NCI-H460 (cell line): ENCODE measurements at regions not wholly inside any gene's neighbourhood (a gene's known extent, or its start where the extent isn't known, plus 50 kb on each side); places are given as distances from the start of the nearest gene placed in this dataset.

ENCODE experiments used
- DNase-seq: peaks from one replicate; pipeline ENCODE4 v3.0.0-alpha.2; 2016; ENCODE audit warnings: low read depth; ENCODE audit errors: extremely low read depth

DNA sequence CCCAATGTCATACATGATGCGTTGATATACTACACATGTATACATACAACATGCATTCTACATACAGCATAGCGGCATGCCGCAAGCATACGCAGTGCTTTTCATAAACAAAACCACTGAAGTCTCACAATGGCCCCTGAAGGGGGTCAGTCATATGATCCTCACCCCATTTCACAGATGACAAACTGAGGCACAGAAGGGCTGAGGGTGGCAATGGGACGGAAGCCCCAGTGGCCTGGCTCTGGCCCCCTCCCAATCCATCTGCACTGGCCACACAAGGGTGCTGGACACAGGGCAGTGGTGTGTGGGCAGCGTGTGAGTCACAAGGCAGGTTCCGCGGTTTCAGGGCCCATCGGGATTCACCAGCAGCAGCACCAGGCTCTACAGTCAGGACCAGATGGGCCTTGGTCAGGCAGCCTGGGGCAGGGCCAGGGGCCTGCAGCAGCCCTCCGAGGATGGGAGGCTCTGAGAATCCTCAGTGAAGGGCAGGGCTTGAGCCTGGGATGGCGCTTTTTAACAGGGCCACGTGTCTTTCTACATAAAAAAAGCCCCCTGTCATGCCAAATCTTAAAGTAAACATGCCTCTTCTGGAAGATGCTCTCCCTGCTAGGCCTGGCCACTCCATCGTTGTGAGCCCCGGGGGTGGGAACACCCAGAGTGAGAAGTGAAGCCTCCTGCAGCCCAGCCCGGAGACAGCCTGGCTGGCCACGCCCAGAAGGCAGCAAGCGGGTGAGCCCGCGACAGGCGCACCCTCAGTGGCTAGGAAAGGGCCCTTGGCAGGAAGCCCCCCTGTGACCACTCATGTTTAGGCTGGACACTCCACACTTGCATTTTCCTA lies 206.5 kb downstream of the CTTN start:
- DNase-seq = no peak

DNA sequence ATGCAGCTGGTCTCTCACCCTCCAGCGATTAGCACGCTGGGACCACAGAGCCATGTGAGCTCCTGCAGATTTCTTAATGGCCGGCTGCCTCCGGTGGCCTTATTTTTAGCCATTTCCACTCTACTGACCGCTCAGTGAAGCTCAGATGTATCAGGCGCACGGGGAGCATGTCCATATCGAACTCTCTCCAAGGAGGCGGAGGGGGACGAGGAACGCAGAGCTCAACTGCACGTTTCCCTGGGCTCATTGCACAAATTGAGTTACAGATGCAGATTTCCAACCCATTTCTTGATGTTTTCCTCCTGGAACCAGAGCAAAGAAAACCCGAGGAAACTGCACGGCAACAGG lies 207.1 kb downstream of the CTTN start:
- DNase-seq = no peak

DNA sequence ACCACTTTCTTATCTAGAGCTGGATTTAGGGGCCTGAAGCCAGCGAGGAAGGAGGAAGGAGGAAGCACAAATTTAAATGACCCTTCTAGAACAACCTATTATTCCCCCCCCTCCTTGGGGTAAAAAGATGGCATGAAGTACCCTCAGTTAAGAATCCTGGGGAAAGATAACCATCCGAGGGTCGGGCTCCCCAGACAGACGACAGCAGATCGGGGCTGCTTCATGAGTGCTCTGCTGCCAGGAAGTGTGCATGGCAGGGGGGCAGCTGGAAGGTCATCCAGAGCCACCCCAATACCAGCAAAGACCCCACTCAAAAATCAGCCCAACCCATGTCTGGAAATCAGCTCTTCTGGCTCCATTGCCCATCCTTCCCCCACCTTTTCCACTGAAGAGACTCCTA lies 207.5 kb downstream of the CTTN start:
- no peak for DNase-seq

DNA sequence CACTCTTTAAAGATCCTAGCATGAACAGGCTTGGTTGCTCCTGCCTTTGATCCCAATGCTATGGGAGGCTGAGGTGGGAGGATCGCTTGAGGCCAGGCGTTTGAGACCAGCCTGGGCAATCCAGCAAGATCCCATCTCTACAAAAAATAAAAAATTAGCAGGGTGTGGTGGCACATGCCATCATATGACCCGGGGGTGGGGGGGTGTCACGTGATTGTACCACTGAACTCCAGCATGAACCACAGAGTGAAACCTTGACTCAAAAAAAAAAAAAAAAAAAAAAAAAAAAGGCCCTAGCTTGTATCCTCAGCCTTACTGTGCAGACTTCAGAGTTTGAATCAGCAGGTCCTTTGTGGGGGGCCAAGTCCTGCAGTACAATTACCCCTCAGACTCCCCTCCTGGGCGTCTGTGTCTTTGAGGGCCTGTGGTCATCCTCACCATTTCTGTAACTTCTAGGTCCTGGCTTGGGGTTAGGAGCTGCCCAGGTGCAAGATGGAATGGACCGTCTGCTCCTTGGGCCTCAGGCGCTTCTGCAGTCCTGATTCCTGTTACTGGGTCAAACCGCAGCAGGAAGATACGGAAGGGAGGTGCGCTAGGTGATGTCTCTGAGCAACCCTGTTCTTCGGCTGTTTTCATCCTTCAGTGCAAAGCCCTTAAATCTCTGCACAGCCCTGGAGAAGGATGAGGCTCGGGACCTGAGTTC lies 208.1 kb downstream of the CTTN start:
- DNase-seq = no peak

DNA sequence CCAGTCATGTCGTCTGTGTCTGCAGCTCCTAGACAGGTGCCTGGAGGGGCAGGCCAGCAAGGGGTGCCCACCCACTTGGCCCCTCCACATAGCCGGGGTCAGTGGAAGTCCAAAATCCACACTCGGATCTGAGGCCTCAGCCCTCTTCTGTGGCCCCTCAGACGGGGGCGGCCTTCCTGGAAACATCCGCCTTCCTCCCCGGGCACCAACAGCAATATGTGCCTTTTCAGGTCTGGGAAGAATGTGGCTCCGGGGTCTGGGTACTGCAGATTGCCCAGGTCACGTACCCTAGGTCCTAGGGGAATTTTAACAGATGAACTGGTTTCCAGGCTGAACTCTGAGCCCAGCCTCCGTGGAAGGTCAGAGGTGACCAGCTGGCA lies 208.6 kb downstream of the CTTN start:
- no peak for DNase-seq

DNA sequence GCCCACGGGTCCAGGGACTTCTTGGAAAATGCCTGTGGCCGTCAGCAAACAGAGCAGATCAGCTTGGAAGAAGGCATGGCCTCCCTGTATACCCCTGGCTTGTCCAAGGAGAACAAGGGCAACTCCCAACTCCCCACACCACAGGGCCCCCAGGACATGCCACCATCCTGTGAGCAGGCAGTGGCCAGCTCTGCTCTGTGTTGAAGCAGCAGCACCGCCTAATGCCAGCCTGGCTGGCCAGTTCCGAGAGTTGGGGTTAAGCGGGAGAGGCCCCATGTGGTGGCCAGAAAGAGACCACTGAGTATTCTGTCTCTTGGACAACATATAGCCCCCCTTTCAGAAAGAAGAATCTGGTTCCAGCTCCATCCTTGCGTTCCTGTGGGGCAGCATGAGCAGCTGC lies 209.2 kb downstream of the CTTN start:
- DNase-seq = no peak

DNA sequence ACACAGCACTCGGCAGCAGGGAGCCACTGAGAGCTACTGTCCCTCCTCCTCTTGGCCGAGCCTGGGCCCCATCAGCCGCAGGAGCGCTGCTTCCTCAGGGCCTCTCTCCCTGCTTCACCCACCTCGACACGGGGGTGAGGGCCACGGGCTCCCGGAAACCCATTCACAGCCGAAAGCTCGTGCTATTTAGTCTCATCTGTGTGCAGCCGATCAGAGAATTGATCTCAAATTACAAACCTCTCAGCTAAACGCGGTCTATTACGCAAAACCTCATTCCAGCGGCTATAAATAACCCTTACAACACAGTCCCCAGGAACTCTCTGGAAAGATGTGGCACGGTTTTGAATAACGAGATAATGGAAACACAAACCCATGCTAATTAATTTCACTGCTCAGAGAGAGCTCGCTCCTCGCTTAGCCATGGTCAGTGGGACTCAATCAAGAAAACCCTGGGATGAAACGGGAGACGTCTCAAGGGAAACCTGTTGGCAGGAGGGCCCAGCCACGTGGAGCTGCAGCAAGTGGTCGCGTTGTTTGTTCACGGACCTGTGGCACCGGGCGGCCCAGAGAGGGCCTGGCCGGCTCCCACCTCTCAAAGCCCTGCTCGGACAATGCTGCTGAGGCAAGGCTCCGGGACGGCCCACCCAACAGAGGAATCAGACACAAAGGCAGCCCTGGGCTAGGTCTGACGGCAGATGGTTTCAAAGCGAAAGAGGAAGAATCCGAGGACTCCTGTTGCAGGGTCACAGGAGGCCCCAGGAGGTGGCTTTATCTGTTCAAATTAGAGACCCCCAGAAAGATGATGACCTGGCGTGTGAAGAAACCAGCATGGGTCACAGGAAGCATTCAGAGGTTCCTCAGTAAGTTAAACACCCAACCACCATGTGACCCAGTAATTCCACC lies 210.5 kb downstream of the CTTN start:
- no peak for DNase-seq

DNA sequence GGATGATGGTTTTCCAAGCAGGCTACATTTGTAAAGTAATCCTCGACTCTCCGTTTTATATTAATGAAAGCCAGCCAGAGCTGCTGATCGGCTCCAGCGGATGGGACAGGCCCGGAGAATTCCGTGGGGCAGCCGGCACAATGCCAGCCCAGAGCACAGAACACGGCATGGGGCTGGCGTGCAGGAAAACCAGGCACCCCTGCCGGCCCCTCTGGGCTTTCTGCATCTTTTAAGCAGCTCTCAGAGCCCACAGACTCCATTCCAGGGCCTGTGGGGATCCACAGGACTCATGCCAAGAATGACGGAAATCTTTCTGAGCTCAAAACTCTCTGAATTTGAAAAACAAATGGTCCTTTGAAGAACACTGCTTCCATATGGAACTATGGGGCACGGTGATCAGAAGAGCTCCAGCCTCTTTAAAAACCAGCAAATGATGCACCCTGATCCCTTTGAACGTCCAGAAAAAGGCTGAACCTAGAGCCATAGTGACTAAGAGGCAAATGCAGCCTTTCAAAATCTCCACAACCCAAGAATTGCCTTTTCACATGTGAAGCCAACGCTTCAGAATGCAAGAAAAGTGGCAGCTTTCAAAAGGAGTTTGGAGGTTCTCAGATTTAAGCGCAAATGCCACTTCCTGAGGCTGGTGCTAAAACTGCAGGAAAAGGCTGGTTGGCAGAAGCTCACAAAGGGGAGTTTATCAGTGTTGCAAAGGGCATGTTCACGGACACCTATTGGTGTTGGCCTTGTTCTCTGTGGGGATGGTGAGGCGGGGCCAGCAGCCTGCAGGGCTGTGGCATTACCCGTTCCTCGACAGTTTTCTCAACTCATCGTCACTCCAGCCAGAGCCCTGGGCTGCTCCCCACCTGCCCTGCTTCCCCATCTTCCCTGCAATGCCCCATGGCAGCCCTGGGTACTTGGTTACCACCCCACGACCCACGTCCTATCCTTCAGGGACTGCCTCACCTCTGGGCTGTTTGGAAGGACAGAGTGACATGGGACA lies 212.5 kb downstream of the CTTN start:
- DNase-seq = no peak

DNA sequence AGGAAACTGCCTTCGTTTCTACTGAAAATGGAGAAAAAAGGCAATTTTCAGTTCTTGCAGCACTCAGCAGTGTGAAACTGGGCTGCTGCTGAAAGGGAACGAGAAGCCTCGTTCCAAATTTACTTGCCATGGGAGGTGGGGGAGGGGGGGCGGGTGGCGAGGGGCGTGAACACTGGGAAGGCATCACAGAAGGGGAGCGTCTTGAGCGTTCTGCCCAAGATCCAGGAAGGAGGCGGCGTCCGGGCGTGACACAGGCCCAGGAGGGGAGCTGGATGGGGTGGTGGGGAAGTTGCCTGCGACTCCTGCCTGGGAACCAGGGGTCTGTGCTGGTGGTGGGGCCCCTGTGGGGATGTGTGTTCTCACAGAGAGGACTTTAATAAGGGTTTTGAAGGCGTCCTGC lies 213.5 kb downstream of the CTTN start:
- no peak for DNase-seq

DNA sequence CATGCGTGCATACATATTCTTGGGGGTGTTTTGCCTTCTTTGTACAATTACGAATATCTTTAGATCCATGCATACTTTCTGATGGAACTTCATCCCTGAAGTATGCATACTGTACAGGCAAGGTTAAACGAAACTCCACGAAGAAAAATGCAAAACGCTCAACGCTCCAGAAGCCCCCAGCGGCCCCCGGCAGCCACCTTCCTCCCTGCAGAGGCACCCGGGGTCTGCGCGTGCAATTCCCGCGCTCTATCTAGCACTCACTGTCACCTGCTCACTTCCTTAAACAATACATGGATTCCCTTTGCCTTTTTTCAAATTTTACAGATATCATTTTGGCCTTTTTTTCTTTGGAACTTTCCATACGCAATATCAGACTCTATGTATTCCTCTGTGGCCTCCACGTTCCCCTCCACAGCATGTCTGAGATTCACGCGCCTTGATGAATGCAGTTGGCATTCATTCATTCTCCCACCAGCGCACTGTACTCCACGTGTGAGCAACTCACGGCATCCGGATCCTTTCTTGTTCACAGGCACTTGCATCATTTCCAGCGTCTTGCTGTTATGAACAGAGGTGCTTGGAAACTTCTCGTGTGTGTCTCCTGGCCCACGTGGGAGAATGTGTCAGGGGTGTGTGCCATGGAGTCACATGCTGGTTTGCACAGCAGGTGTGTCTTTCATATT lies 214.3 kb downstream of the CTTN start:
- no peak for DNase-seq

DNA sequence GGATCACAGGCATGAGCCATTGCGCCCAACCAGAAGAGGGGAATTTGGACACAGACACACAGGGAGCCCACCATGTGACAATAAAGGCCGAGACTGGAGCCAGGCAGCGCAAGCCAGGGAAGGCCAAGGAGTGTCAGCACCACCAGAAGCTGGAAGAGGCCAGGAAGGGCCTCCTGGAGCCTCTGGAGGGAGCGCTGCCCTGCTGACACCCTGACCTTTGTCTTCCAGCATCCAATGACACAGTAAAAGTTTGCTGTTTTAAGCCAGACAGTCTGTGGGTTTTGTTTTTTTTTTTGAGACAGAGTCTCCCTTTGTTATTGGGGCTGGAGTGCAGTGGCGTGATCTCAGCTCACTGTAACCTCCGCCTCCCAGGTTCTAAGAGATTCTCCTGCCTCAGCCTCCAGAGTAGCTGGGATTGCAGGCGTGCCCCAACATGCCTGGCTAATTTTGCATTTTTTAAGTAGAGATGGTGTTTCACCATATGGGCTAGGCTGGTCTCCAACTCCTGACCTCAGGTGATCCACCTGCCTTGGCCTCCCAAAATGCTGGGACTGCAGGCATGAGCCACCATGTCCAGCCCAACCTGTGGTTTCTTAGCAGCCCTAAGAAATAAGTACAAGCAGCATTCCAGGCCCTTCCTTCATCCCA lies 215.8 kb downstream of the CTTN start:
- DNase-seq = no peak

DNA sequence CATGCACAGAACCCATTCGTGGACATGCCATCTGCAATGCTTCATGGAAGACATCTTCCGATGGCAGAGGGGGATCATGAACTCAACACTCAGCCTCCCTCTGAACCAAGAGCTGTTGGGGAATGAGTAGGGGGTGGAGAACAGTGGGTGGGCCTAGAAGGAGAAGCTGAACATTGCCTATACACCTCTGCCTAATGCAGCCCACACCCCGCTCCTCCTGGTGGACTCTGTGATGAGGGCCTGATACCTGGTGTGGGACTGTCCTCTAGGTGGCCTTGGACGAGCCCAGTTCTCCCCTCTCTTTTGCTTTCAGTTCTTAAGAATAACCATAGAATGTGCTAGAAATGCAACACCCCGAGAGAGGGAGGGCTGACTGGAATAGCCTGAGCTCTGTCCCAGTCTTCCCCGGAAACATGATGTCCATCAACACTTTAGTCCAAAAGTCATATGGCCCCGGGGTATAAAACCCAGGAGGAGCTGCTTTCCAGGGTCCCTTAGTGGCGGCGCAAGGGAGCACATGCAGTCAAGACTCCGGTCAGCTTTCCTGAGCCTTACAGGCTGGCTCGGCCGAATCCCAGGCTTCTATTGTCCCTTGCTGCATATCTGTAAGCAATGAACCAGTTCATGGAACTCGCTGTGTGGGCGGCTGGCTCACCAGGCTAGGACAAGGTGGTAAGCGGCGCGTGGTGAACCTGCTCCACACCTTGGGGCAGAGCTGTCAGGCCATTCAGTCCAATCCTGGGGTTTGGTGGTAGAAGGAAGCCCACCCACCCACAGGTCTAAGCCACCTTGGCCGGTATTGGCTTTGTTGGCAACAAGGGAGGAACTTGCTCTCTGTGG lies 216.9 kb downstream of the CTTN start:
- no peak for DNase-seq

DNA sequence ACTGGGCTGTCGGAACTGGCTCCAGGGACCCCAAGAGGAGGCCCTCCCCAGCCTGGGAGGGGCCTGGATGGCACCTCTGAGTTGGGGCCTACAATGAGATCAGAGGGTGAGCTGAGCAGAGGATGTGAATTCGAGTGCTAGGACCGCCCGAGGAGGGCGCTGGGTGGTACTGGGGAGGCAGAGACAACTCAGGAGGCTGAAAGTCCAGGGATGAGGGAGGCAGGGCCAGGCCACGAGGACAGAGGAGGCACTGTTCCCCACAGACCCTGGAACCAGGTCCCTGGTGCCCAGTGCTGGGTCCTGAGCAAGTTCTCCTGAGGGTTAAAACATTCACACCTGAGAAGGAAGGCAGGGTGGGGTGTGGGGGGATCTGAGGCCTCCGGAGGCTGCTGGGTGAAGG lies 218.0 kb downstream of the CTTN start:
- DNase-seq = no peak

DNA sequence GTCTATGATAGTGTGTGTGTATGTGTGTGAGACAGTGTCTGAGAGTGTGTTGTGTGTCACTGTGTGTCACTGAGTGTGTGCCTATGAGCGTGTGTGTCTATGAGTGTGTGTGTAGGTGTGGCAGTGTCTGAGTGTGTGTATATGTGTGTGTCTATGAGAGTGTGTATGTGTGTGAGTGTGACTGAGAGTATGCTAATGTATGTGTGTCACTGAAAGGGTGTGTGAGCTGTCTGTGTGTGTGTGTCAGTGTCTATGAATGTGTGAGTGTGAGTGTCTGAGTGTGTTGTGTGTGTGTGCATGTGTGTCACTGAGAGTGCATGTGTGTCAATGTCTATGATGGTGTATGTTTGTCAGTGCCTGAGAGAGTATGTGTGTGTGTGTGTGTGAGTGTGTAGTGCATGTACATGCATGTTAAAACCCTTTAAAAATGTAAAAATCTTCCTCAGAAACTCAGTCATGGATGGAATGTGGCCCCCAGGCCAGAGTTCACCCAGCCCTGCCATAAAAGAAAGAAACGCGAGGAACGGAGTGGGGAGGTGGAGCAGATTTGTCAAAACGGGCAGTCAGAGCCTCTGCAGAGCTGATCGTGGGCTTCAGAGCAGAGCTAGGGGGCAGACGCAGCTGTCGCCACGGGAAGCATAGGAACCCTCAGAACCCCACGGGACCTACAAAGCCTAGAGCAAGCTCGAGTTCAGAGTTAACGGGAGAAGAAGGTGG lies 218.8 kb downstream of the CTTN start:
- DNase-seq = no peak

DNA sequence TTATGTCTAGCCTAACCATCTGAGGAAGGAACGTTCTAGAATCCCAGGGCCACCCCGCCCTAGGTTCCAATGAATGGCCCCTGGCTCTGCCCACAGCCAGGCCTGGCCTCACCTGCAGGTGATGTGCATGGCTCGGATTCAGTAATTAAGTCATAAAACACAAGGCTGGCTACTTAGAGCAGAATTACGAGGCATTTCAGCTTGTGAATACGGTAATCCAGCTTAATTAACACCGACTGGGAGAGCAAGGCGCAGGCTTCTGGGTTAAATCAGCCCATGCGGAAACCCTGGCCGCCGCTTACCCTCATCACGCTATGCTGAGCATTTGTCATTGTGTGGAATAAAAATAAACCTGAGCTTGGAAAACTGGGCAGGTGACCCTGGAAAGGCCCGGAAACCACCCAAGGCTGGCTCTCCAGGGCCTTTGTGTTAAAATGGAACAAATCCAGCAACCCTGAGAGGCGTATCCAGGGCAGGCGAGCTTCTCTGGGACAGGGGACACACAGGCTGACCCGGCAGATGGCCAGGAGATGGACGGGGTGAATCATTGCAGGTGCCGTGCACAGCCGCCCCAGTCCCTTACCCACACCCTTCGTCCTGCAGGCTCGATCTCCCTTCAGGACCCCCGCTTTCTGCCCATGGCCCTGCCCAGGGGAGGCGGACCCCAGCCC lies 220.2 kb downstream of the CTTN start:
- no peak for DNase-seq

DNA sequence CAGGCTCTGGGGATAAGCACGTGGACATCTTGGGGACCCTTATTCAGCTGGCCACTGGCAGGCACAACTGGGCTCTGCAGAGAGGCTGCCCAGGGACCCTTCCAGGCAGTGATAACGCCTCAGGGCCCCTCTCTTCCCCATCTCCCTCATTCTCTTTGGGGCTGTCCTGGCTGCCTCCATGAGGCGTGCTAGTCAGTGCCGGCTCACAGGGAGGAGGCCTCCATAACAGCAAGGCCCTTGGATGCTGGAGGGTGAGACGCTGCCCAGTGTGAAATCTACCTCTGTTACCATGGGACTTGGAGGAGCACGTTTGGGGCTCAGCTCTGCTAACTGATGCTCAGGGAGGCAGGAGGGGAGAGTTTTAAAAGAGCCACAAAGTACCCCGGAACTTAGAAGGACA lies 221.3 kb downstream of the CTTN start:
- no peak for DNase-seq
